HG03280 (cell line): ENCODE measurements at regions not wholly inside any gene's neighbourhood (a gene's known extent, or its start where the extent isn't known, plus 50 kb on each side); places are given as distances from the start of the nearest gene placed in this dataset.

Source experiments
- ATAC-seq: cut with Tn5 transposase; IDR thresholded peaks from one replicate; pipeline ENCODE4 v1.9.1; 2021; ENCODE audit warnings: mild to moderate bottlenecking, moderate library complexity; ENCODE audit not compliant: unreplicated experiment

DNA sequence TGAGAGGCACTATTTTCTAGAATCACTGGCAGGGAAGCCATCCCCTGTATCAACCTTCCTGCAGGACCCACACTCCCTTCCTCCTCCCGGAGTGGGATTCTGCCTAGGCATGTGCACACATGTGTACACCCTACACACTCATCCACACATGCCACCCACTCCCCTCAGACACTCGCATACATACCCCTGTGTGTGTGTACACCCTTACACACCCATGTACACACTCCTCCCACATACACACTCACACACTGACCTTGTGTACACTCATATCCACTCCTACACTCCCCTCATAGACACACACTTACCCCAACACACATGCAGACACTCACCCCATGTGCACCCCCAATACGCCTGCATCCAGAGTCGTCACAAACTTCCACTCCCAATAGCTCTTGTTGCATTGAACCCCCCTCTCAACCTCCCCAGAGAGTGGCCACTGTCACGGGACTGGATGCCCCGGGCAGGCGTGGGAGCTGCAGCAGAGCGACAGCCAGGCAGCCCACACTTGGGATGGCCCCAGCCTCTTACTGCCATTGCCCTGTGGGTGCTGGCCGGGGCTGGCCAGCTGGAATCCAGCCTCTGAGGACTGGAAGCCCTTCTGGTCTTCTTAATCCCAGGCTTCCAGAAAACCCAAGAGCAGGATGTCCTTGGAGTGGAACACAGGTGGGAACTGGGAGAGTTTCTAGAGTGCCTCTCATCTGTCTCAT is 251.0 kb downstream of the LOXHD1 start:
- ATAC-seq, result no peak

DNA sequence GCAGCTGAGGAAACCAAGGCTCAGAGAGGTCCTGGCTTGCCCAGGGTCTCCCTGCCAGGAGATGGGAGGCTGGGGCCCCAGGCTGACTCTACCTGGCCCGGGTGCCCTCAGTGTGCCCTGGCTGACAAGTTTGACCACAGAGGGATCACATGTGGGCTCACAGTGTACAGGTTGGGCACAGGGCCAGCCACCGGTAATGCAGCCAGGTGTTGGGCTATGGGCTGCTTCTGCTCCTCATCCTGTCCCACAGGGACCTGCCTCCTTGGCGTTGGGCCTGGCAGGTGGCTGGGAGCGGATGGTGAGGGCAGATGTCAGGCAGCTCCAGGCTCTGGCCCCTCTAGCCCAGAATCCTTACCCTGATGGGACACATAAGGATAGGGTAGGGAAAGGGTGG is 250.5 kb downstream of the LOXHD1 start:
- ATAC-seq, result no peak

GRCh38 chr18:46407486-46408166 is 249.4 kb downstream of the LOXHD1 start:
- no peak for ATAC-seq

DNA sequence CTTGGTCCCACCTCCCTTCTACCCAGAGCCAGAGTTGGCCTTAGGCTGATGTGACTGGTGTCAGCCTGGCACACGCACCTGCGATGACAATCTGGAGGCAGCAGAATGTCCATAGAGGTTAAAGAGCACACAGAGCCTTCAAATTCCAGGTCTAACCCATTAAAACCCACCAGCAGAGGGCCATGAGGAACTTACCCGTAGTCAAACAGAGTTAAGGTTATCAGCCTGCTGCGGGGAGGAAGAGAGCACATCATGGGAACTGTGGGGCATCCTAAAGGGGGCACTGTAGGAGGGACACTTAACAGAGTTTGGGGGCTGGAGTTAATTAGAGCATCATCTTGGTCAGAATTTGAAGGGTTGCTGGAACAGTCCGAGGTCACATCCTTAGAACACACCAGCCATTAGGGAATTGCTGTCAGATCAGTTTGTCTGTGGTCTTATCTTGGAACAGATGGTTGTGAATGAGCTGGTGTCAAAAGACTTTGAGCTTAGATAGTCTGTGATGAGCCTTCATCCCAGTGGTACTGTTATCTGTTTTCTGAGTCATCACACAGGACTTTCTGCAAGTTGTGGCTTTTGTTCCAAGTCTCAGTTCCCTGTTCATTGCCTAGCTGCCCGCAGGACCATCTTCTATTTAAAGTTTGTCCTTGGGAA is 248.6 kb downstream of the LOXHD1 start:
- no peak for ATAC-seq

DNA sequence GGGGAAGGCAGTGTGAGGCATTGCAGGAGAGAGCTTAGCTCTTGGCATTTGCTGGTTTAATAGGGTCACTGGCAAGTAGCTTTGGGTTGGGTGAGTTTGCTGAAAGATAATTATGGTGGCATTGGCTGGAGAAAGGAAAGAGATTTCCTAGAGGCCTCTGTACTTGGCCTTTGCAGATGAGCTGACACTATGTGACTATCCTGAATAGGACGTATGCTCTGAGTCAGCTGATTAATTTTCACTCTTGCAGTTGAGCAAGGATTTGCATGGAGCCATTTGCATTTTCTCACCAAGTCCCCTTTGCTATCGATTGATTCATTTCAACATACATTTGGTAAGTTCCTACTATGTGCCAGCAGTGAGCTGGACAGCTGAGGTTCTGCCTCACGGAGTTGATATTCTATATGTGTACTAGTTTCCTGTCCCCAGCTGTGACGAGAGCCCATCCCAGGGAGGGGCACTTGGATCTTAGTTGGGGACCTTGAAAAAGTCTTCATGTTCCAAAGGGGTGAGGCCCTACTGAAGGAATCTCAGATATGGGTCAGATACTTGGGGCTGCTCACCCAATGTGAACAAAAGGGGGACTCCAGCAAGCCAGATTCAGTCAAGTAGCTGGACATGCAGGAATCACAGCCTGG is 245.7 kb downstream of the LOXHD1 start:
- no peak for ATAC-seq

DNA sequence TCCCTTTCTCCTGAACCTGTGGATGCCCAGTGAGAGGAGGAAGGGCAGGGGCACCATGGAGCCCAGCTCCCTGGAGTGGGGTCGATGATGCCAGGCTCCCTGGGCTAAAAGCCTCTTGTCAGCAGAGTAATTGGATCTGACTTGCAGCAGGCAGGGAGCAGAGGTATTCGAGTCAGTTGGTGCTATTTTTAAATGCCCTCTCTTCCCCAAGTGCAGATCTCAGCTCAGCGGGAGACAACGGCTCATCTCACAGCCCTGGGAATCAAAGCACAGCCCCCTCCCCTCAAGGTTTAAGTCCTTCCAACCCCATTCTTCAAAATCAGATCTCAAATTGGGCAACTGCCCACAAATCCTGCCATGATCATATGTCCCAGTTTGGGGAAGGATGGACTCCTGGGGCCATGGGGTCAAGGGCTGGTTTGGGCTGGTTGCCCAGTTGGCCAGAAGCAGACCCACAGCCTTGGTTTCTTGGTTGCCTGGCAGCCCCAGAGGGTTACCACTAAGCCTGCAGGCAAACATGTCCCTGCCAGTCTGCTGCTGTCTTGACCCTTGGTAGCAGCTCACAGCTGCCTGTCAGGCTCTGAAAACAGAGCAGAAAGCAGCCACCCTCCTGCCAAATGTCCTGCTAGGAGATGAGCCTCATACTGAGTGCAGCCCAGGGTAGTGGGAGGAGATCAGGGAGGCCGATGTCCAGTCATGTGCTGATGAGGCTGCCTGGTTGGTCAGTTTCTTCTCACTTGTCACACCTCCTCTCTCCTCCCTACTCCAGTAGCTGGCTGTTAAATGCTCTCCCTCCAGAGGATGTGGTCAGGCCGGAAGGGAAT is 244.9 kb downstream of the LOXHD1 start:
- no peak for ATAC-seq

- ATAC-seq, result no peak
Measured at GRCh38 chr18:46412916-46413315, 244.1 kb downstream of the LOXHD1 start.

DNA sequence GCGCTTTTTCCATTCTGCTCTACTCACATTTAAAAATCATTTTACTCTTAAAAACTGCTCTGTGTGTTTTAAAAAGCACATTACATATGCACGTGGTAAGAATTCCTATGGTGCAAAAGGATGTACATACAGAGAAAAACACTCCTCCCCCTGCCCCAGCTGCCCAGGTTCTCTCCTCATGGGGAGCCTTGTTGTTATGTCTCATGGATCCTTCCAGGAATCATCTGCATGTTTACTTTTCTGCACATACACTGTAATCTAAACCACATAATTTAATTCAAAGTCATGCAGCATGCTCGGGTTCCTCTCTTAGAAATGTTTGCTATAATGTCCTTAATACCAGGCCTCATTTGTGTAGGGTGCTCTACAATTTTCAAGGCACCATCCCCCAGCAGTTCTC is 243.3 kb downstream of the LOXHD1 start:
- no peak for ATAC-seq

DNA sequence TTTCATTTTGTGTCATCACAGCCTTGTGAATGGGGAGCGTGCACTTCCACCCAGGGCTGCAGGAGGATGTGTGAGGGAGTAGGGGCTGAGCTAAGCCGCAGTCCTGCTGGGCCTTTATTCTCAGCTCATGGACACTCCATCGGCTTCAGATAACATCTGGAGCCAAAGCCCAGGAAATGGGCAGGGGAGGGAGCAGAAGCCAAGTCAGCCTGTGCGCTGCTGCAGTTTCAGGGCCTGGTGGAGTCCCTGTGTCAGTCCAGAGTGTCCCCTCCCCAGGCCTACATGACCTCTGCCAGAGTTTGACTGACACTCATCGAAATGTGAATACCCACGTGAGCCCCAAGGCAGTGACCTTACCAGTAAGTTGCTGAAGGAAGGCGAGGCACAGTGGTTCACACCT is 242.2 kb downstream of the LOXHD1 start:
- no peak for ATAC-seq

GRCh38 chr18:46415532-46416252 is 241.3 kb downstream of the LOXHD1 start:
- ATAC-seq, result no peak

- ATAC-seq, result peak; percentile 73
Measured at GRCh38 chr18:46416706-46417638, 240.0 kb downstream of the LOXHD1 start.

DNA sequence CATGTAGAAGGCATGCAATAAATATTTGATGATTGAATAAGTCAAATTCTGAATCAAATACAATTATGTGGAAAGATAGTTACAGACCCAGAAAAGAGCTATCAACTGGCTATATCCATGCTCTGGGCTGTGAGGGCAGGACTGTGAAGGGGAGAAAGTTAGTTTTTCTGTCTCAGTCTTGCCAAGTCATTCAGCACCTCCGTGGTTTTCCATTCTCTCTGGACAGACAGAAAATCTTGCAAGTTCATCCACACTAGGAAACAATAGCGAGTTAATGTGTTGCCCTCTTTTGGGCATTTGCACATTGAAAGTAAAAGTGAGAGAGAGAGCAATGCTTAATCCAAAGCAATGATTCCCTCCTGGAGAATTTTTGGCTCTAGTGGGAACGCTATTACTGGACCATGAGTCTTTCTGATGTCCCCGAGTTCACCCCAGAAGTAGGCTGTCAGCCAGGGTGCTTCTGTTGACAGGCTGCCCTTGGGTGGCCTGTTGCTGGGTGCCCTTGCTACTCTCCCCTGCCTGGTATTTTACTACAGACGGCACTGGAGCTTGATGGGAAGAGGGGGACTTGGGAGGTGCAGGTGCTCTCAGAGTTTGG is 238.3 kb downstream of the LOXHD1 start:
- no peak for ATAC-seq

- no peak for ATAC-seq
Measured at GRCh38 chr18:46419391-46420141, 237.5 kb downstream of the LOXHD1 start.

- ATAC-seq, result no peak
Measured at GRCh38 chr18:46421973-46422551, 235.0 kb downstream of the LOXHD1 start.

DNA sequence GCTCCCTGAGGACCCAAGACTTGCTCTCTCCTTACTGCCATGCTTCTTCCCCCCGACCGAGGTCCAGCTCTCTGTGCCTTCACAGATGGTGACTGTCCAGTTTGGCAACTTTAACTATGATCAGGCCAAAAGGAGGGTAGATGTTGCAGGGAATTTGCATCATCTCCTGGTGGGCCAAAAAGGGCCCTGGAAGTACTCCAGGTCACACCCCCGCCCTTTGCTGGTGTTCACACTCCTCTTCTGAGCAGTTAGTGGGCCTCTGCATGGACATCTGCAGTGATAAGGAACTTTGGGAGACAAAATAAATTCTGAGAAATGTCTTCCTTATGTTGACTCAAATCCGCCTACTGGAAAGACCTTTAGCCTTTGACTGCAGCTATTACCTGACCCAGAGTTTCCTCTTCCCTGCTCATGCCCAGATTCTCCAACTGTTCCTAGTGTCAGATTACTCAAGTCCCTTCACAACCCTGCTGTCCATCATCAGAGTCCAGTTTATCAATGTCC is 234.4 kb downstream of the LOXHD1 start:
- ATAC-seq, result no peak

DNA sequence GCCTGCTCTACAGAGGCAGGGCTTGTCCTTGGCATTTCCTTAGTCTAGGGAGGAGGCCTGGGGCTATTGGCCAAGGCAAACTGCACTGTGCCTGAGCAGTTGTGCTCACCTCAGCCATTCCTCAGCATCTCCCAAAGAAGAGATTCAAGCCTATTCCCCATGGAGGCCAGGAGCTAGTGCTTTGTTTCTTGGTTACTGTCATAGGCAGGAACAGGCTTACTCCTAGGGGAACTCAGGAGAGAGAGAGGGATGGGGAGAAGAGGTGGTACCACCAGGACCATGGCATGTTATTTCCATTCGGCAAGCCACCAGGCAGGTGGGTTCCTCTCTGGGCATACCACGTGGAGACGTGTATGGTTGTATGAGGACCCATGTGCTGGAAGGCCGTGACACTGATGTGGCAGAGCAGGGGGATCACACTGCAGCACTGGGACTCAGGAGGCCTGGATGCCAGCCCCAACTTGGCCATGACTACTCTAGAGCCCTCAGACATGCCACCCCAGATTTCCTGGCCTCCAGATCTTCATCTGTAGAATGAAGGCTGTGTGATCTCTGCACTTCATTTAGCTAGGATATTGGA is 233.7 kb downstream of the LOXHD1 start:
- ATAC-seq, result no peak

- no peak for ATAC-seq
Measured at GRCh38 chr18:46424898-46425297, 232.1 kb downstream of the LOXHD1 start.
